Stimulated activated CD4-positive, alpha-beta T cell treated with anti-CD3 and anti-CD28 coated beads, Interleukin-1b, Interleukin-23, amount 100 ng/mL, for 48 hours (primary cell): ENCODE measurements at regions not wholly inside any gene's neighbourhood (a gene's known extent, or its start where the extent isn't known, plus 50 kb on each side); places are given as distances from the start of the nearest gene placed in this dataset.

ENCODE experiments used
- DNase-seq: peaks from one replicate; pipeline ENCODE4 v3.0.0-alpha.2; 2020

- DNase-seq = no peak
These were observed 103.7 kb upstream of the TENT5D start for GRCh38 chrX:80316526-80316925.

DNA sequence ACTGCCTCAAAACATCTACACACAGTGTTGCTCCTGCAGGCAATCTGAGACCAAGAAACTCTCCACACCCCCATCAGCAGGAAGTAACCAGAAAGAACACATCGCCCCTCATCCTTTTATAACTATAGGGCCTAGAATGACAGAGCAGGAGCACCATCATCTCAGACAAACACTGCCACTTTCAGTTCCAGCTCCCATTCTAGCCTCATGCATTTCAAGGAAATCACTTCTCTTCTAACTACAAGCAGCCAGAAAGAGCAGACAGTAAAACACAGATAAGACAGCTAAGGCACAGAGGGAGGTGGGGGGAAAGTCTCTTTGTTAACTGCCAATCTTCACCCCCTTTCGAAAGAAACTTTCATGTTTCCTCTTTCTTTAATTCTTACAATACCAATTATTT is 102.6 kb upstream of the TENT5D start:
- no peak for DNase-seq

DNA sequence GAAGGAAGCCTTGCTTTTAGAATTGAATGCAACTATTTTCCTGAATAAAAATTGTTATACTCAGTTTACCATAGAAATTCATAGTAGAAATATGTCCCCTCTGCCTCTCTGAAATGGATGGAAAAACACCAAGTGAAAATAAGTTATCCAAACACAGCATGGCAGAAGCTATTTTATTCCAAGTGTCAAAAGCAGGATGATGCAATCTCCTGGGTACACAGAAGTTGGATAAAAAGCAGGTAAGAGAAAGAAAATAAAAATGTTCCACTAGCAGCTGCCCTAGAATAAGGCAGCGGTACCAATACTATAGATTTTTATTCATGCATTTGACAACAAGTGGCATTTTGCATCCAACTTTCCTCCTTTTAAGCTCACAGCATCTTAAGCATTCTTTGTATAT is 89.0 kb upstream of the TENT5D start:
- DNase-seq = no peak

- DNase-seq = no peak
These were observed 85.7 kb upstream of the TENT5D start for GRCh38 chrX:80334583-80334982.

- DNase-seq = peak; percentile 2
These were observed 85.0 kb upstream of the TENT5D start for GRCh38 chrX:80335062-80335830.

DNA sequence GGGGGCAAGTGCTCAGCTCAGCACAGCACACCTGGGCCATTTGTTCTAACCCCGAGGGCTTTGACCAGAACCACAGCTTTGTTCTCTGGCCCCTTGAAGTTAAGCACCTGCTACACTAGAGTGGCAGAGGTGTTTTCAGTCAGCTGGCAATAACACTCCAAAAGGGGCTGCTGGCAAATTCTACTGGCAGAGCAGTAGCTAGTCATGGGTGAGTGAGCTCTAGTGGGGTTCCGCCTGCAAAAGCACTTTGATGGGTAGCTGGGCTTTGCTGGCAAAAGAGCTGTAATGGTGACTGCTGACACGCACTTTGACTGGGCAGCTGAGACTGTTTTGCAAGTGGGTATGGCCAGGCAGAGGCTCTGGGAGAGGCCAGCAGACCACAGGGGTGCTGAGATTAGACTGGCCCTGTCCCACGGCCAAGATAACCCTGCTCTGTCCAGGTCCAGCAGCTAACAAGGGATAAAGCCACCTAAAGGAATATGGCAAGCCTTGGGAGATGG is 65.2 kb upstream of the TENT5D start:
- no peak for DNase-seq
